Posterior vena cava (tissue), 2 donors: ENCODE measurements at regions not wholly inside any gene's neighbourhood (a gene's known extent, or its start where the extent isn't known, plus 50 kb on each side); places are given as distances from the start of the nearest gene placed in this dataset.

Experiments used
- DNase-seq: peaks from one replicate; pipeline ENCODE4 v3.0.0-alpha.2; 2020; ENCODE audit warnings: low spot score
- intact Hi-C, 2 donors: fragments of 100-400 bp; cut with DNase I; formaldehyde crosslinking; loops; one replicate each; pipeline versions ENCODE4 v1.14.1 to v1.14.2; 2022 to 2023
- donor health status: DM: yes; HTN: yes; CAD: no.
- donor health status: DM: yes; HTN: yes; CAD: no.

- no peak for DNase-seq
- intact Hi-C loops = no loop called here
Measured at GRCh38 chr10:94043431-94043990, 49.8 kb downstream of the PLCE1 start.

GRCh38 chr10:94046098-94046497 is 52.4 kb downstream of the PLCE1 start:
- no peak for DNase-seq
- intact Hi-C loops = no loop called here

- intact Hi-C loops = no loop called here
- no peak for DNase-seq
Measured at GRCh38 chr10:94047293-94047692, 53.6 kb downstream of the PLCE1 start.

GRCh38 chr10:94049911-94050310 is 56.2 kb downstream of the PLCE1 start:
- intact Hi-C loops = no loop called here
- DNase-seq = no peak

GRCh38 chr10:94052281-94052680 is 58.5 kb downstream of the PLCE1 start:
- intact Hi-C loops = no loop called here
- DNase-seq = no peak

GRCh38 chr10:94052866-94053791 is 59.4 kb downstream of the PLCE1 start:
- no peak for DNase-seq
- intact Hi-C loops = no loop called here

- intact Hi-C loops = no loop called here
Measured at GRCh38 chr10:94059178-94059883, 65.6 kb downstream of the PLCE1 start.

GRCh38 chr10:94061026-94061425 is 67.3 kb downstream of the PLCE1 start:
- no peak for DNase-seq
- intact Hi-C loops = no loop called here

More at GRCh38 chr10:94059178-94059883, 65.6 kb downstream of the PLCE1 start:
- no peak for DNase-seq

GRCh38 chr10:94062611-94063010 is 68.9 kb downstream of the PLCE1 start:
- no peak for DNase-seq
- intact Hi-C loops = no loop called here

GRCh38 chr10:94065362-94065761 is 71.6 kb downstream of the PLCE1 start:
- DNase-seq = no peak
- intact Hi-C loops = no loop called here

- no peak for DNase-seq
- intact Hi-C loops = no loop called here
Measured at GRCh38 chr10:94065787-94066186, 72.1 kb downstream of the PLCE1 start.

- no peak for DNase-seq
- intact Hi-C loops = no loop called here
Measured at GRCh38 chr10:94066411-94066810, 72.7 kb downstream of the PLCE1 start.

GRCh38 chr10:94069884-94070283 is 76.2 kb downstream of the PLCE1 start:
- intact Hi-C loops = no loop called here
- no peak for DNase-seq

GRCh38 chr10:94074462-94074861 is 80.7 kb downstream of the PLCE1 start:
- no peak for DNase-seq
- intact Hi-C loops = no loop called here

GRCh38 chr10:94075506-94075905 is 81.8 kb downstream of the PLCE1 start:
- intact Hi-C loops = loop anchor here in 1 of 2 donors (5.0 kb wide), 1 partner anchor 247 kb away; no protein-coding TSS in a partner anchor
- DNase-seq = no peak

- DNase-seq = no peak
- intact Hi-C loops = loop anchor here in 1 of 2 donors (5.0 kb wide), 1 partner anchor 246 kb away; no protein-coding TSS in a partner anchor
Measured at GRCh38 chr10:94076325-94076841, 82.7 kb downstream of the PLCE1 start.

GRCh38 chr10:94077042-94077441 is 83.3 kb downstream of the PLCE1 start:
- DNase-seq = no peak
- intact Hi-C loops = loop anchor here in 1 of 2 donors (5.0 kb wide), 1 partner anchor 245 kb away; no protein-coding TSS in a partner anchor

- intact Hi-C loops = no loop called here
- no peak for DNase-seq
Measured at GRCh38 chr10:94080108-94080507, 86.4 kb downstream of the PLCE1 start.

GRCh38 chr10:94083662-94084265 is 90.0 kb downstream of the PLCE1 start:
- DNase-seq = no peak
- intact Hi-C loops = no loop called here
